ENCODE measurements at regions not wholly inside any gene's neighbourhood (a gene's known extent, or its start where the extent isn't known, plus 50 kb on each side); places are given as distances from the start of the nearest gene placed in this dataset.

- TF ChIP-seq CTCF (IDR thresholded peaks at IDR 0.05) (no peak), POLR2AphosphoS5 (IDR thresholded peaks at IDR 0.05) (no peak), EP300 (IDR thresholded peaks at IDR 0.05) (no peak), POLR2A (IDR thresholded peaks at IDR 0.05; ENCODE audit: low read depth) (no peak)
Observed at GRCh38 chr15:53130943-53131342, 340.8 kb upstream of the ONECUT1 start.

Data from esophagus muscularis mucosa (tissue), 4 donors.